Nucleus accumbens (tissue), 56 donors: ENCODE measurements at regions not wholly inside any gene's neighbourhood (a gene's known extent, or its start where the extent isn't known, plus 50 kb on each side); places are given as distances from the start of the nearest gene placed in this dataset.
"Not testable (repeated sequence)": the region's sequence is repeated elsewhere in the genome, so short reads cannot be mapped to it uniquely, and the experiment has no call there.

Experiments
- DNase-seq, 56 donors: peaks; one replicate each; lab custom pipeline; 2025; lab: John Stamatoyannopoulos, UW

GRCh38 chr6:88499845-88500699 is 333.9 kb upstream of the CNR1 start:
- DNase-seq, result no peak

- DNase-seq, result no peak
These were observed 333.3 kb upstream of the CNR1 start for GRCh38 chr6:88499436-88499835.

DNA sequence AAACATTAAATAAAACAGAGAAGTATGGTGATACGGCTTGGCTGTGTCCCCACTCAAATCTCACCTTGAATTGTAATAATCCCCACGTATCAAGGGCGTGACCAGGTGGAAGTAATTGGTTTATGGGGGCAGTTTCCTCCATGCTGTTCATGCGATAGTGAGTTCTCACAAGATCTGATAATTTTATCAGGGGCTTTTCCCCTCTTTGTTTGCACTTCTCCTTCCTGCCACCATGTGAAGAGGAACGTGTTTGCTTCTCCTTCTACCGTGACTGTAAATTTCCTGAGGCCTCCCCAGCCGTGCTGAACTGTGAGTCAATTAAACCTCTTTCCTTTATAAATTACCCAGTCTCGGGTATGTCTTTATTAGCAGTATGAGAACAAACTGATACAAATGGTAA is 331.3 kb upstream of the CNR1 start:
- DNase-seq, result not testable (repeated sequence)

- DNase-seq, result no peak
These were observed 328.4 kb upstream of the CNR1 start for GRCh38 chr6:88494401-88495140.

- DNase-seq, result no peak
These were observed 327.6 kb upstream of the CNR1 start for GRCh38 chr6:88493717-88494116.

DNA sequence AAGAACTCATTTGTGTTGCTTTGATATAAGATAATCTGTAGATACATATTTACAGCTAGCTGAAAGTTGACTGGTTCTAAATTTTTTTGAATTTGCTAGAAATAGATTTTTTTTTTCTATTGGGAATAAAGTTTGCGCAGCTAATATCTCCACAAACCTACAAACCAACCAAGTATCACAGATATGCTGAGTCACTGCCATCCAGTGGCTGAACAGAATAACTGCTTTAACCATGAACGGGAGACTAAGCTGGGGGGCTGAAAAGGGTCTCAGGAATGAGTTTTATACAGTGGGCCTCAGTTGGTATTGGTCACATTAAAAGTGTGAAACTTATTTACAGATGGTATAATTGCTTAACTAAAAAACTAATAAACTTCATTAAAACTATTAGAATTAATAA is 326.7 kb upstream of the CNR1 start:
- no peak for DNase-seq

DNA sequence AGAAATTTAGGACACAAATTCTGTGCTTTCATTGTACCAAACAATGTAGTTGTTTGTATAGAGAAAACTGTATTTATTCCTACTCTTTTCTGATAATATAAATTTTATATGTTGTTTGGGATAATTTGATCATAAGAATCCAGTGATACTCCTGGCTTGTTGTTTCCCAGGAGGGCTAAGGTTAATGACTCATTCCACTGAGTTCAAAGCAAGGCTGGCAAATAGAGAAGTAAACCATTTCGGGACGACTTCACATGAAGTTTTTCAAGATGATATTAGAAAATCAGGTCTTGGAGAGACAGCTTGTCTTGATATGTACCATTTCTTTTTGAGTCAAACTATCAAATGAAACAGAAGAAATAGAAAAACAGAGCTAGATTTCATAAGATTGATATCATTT is 326.1 kb upstream of the CNR1 start:
- no peak for DNase-seq

DNA sequence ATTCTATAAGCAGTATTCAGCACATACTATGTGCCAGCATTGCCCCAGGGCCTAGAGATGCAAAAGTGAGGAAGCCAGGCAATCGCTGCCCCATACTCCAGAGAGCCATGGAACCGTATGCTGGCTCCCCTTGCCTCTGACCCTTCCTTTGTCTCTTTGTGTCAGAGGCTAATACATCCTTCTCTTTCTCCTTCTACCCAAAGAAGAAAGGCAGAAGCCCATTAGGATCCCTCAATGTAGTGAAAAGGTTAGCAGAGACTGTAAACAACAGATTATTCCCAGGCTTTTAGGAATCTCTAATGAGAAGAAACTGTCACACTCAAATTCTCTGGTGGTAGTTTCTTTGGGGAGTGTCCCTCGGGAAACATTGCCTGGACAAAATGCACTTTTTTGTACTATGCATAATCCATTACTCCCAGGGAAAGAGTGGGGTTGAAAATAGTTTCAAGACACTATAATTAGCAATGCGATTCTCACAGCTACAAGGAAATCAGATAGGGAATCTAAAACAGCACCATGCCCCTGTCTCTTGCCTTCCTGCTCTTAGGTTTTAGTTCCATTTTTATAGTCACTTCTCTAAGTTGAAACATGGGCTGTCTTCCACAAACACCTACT is 325.2 kb upstream of the CNR1 start:
- DNase-seq, result no peak

- no peak for DNase-seq
These were observed 324.7 kb upstream of the CNR1 start for GRCh38 chr6:88490908-88491264.

DNA sequence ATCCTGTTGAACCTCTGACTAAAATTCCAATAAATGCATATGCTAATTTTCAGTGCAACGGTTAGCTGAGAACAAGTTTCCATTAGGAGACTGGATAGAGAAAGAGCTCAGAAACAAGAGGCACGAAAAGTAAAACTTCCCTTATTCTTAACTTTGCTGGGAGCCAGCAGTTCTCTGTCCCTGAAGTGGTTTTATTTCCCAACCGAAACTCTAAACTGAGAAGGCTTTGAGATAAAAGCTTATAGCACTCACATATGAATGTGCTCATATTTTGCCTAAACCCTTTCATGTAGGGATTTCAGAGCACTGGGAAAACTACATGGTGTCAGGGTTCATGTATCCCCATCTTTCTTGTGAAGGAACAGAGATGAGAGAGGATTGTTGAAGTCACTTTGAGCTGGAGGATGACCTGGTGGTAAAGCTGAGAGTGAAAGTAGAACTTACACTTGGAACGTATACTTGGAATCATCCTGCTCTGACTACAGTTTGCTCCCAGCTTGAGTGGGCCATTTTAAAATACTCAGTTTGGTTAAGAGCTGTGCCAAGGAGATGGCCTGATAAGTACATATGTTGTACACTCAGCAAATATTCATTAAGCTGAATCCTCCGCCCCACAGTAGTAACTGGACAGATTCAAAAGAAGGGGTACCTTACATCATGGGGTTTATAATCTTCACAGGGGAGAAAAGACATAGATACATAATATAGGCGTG is 324.2 kb upstream of the CNR1 start:
- no peak for DNase-seq

DNA sequence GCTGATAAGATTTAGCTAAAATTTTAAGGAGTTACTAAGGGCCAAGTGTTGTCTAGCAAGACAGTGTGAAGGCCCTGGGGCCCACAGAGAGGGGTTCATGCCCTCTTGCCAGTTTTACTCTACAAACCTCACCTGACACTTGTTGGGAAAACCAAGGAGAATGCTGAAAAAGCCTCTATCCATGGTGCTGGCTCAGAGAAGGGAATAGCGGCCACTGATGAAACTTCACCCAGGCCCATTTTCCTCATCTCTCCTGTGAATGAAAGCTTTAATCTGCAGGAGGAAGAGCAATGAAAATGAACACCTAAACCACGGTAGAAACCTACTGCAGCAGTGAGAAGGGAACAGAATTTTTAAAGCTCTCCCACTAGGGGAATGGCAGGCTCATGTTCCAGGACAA is 317.3 kb upstream of the CNR1 start:
- DNase-seq, result no peak

GRCh38 chr6:88482465-88482864 is 316.3 kb upstream of the CNR1 start:
- no peak for DNase-seq

DNA sequence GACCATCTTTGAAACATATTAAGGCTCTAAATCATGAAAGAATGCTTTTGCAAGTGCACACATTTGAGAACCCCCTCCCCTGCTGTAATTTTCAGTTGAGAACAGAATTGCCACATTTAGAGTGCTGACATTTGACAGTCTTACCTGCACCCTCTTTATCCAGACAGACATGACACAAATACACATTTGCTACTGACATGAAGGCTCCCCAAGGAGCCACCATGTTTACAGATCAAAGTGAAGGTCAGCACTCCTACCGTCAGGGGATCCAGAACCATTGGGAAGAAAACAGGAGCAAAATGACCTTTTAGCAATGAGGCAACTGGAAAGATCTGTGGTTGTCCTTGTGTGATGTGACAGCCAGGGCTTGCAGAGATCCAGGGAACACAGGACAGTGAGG is 315.4 kb upstream of the CNR1 start:
- DNase-seq, result no peak

GRCh38 chr6:88480816-88481215 is 314.7 kb upstream of the CNR1 start:
- no peak for DNase-seq

DNA sequence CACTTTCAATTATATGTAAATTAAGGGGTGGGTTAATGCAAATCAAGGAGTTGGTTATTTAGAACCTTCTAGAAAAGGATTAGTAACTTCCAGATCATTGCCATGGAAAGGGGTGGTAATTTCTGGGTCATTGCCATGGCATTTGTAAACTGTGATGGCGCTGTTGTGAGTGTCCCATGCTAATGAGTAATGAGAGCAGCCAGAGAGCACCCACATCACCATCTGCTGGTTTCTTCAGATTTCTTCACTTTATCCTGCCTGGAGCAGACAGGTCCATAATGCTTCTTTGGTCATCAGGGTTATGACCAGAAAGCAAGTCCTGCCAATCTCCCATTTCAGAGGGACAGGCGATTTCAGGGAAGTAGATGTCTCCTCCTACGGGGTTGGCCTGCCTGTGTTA is 311.3 kb upstream of the CNR1 start:
- DNase-seq, result no peak

- DNase-seq, result no peak
These were observed 310.2 kb upstream of the CNR1 start for GRCh38 chr6:88476388-88476787.

DNA sequence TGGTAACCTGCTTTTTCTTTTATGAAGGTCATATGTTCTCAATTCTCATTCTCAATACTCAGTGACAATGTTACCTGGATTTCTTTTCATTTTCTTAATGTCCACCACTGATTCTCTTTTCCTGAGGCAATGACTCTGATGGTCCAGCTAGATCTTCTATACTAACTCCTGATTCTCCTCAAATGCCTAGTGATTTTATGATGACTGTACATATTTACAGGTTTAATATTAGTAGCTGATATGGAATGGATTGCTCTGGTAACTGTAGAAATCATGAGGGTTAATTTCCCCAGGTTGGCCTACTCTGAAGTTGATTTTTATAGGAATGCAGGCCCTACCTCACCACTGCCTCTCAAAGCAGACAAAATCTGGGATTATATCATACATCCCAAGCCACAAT is 308.6 kb upstream of the CNR1 start:
- no peak for DNase-seq

GRCh38 chr6:88473589-88473988 is 307.4 kb upstream of the CNR1 start:
- no peak for DNase-seq

GRCh38 chr6:88472851-88473525 is 306.8 kb upstream of the CNR1 start:
- DNase-seq, result no peak

GRCh38 chr6:88459643-88460042 is 293.5 kb upstream of the CNR1 start:
- no peak for DNase-seq

- DNase-seq, result no peak
These were observed 293.0 kb upstream of the CNR1 start for GRCh38 chr6:88459189-88459588.
